K562 (cell line): ENCODE measurements at regions not wholly inside any gene's neighbourhood (a gene's known extent, or its start where the extent isn't known, plus 50 kb on each side); places are given as distances from the start of the nearest gene placed in this dataset.

Source experiments
- DPF2 ChIP-seq: fragments of 450-650 bp; IDR thresholded peaks from 2 replicates; pipeline ENCODE4 v1.6.1; 2016
- KAT7 ChIP-seq: sonication (generic); formaldehyde crosslinking; IDR thresholded peaks from 2 replicates; pipeline ENCODE4 v1.8.0; 2022; ENCODE audit warnings: missing genetic modification reagents, mild to moderate bottlenecking, borderline replicate concordance
- PATZ1 ChIP-seq: fragments of 250-450 bp; sonication (Bioruptor Pico); IDR thresholded peaks from 2 replicates; pipeline ENCODE4 v1.5.0; 2020; ENCODE audit warnings: mild to moderate bottlenecking, borderline replicate concordance
- SP2 ChIP-seq: IDR thresholded peaks from 2 replicates; pipeline ENCODE4 v1.6.1; 2011; ENCODE audit warnings: mild to moderate bottlenecking, low read depth, low read length, moderate library complexity; ENCODE audit not compliant: poor library complexity, severe bottlenecking; ENCODE audit errors: extremely low read depth
- ZBTB40 ChIP-seq, 2 experiments: fragments of 450-650 bp in 1 of 2; sonication (generic) in 1 of 2; formaldehyde crosslinking in 1 of 2; IDR thresholded peaks; 2 replicates each; pipeline versions ENCODE4 v1.7.1 to v1.9.0; 2016 to 2022; ENCODE audit warnings: inconsistent platforms in 1 of 2, mild to moderate bottlenecking in 1 of 2, missing genetic modification reagents in 1 of 2
- ZNF766 ChIP-seq: fragments of 200-800 bp; sonication (Bioruptor generic); conservative IDR thresholded peaks from 2 replicates; pipeline ENCODE4 v1.6.1; 2016; ENCODE audit warnings: missing genetic modification characterization, missing compliant biosample characterization
- TF ChIP-seq, protein P1 (sequence below): fragments of 450-650 bp; IDR thresholded peaks from 2 replicates; pipeline ENCODE4 v1.6.1; 2016; ENCODE audit warnings: antibody characterized with exemption
- TF ChIP-seq, protein P2 (sequence below): sonication (generic); formaldehyde crosslinking; IDR thresholded peaks from 2 replicates; pipeline ENCODE4 v1.8.1; 2023; ENCODE audit warnings: mild to moderate bottlenecking, missing genetic modification reagents
- TF ChIP-seq, protein P3 (sequence below): sonication (generic); formaldehyde crosslinking; IDR thresholded peaks from 2 replicates; pipeline ENCODE4 v1.9.0; 2022; ENCODE audit warnings: mild to moderate bottlenecking, missing genetic modification reagents

DNA sequence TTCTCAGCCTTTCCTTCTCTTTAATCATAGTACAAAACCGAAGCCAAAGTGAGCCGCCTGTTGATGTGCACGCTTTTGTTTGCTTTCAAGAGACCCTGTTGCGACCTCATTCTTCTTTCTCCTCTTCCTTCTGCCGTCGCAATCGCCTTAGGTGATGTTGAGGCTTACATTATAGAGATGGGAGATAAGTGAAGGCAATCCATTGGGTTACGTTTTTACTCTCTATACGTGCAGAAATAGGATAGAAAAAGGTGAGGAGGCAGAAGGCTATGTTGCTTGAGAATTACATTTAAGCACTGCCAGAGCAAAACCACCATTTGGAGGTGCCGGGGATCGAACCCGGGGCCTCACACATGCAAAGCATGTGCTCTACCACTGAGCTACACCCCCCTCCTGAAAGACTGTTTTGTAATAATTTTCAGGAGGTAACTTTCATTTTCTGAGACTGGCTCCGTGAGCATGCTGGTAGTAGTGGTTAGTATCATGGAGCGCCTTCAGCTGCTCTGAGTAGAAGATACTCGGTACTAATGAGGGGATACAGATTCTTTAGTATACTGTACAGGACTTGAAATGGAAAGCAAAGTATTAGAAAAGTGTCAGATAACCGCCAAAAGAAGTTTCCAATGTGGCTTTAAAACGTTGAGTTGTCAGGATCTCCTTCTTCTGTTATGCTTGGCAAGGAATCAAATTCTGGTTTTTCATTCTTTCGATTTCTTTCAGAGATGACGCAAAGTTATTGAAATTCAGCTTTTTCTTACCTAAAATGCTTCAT, 165.6 kb downstream of the TRIM27 start (continued):
- TF ChIP-seq, protein P1, sequence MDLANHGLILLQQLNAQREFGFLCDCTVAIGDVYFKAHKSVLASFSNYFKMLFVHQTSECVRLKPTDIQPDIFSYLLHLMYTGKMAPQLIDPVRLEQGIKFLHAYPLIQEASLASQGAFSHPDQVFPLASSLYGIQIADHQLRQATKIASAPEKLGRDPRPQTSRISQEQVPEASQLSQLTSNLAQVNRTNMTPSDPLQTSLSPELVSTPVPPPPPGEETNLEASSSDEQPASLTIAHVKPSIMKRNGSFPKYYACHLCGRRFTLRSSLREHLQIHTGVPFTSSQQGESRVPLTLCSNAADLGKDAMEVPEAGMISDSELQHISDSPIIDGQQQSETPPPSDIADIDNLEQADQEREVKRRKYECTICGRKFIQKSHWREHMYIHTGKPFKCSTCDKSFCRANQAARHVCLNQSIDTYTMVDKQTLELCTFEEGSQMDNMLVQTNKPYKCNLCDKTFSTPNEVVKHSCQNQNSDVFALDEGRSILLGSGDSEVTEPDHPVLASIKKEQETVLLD, result peak; percentile 58; the same call in 1 of the 2 replicates
- TF ChIP-seq, protein P2, sequence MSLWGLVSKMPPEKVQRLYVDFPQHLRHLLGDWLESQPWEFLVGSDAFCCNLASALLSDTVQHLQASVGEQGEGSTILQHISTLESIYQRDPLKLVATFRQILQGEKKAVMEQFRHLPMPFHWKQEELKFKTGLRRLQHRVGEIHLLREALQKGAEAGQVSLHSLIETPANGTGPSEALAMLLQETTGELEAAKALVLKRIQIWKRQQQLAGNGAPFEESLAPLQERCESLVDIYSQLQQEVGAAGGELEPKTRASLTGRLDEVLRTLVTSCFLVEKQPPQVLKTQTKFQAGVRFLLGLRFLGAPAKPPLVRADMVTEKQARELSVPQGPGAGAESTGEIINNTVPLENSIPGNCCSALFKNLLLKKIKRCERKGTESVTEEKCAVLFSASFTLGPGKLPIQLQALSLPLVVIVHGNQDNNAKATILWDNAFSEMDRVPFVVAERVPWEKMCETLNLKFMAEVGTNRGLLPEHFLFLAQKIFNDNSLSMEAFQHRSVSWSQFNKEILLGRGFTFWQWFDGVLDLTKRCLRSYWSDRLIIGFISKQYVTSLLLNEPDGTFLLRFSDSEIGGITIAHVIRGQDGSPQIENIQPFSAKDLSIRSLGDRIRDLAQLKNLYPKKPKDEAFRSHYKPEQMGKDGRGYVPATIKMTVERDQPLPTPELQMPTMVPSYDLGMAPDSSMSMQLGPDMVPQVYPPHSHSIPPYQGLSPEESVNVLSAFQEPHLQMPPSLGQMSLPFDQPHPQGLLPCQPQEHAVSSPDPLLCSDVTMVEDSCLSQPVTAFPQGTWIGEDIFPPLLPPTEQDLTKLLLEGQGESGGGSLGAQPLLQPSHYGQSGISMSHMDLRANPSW (CRISPR knock-in tag), result no peak
- no peak; the same call in none of the 2 replicates for TF ChIP-seq DPF2
- peak; percentile 90; the same call in 1 of the 2 replicates for TF ChIP-seq KAT7 (CRISPR knock-in tag)
- peak; percentile 30; the same call in 1 of the 2 replicates for TF ChIP-seq ZNF766
- TF ChIP-seq PATZ1, result 0 out of 2 replicates have a peak, but pooled peaks have one; percentile 74
- TF ChIP-seq, protein P3, sequence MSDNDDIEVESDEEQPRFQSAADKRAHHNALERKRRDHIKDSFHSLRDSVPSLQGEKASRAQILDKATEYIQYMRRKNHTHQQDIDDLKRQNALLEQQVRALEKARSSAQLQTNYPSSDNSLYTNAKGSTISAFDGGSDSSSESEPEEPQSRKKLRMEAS (CRISPR knock-in tag), result peak; percentile 90
- TF ChIP-seq ZBTB40 (IDR thresholded peaks at IDR 0.05), result peak; percentile 71
- no peak for TF ChIP-seq ZBTB40 (CRISPR knock-in tag; IDR thresholded peaks at IDR 0.05)
- no peak for TF ChIP-seq SP2
